GM12864 (cell line): ENCODE measurements at regions not wholly inside any gene's neighbourhood (a gene's known extent, or its start where the extent isn't known, plus 50 kb on each side); places are given as distances from the start of the nearest gene placed in this dataset.

Source experiments
- DNase-seq: peaks from one replicate; pipeline ENCODE4 v3.0.0-alpha.2; 2011; ENCODE audit warnings: low read depth
- H3K4me3 ChIP-seq: 2 replicates; pipeline ENCODE4 v1.5.1; 2011; ENCODE audit warnings: mild to moderate bottlenecking, low read depth, low read length, control low read depth
- CTCF ChIP-seq: IDR thresholded peaks from 2 replicates; pipeline ENCODE4 v1.5.1; 2011; ENCODE audit warnings: low read depth, mild to moderate bottlenecking, moderate library complexity, low read length, control low read depth, inconsistent platforms; ENCODE audit errors: missing control alignments

GRCh38 chr16:86913886-86914285 is 335.5 kb downstream of the FOXL1 start:
- no peak for TF ChIP-seq CTCF

GRCh38 chr16:86914876-86915717 is 336.7 kb downstream of the FOXL1 start:
- no peak for TF ChIP-seq CTCF
- no peak for DNase-seq

More at GRCh38 chr16:86913886-86914285, 335.5 kb downstream of the FOXL1 start:
- no peak overlapping the region for H3K4me3 ChIP-seq
- DNase-seq, result no peak

GRCh38 chr16:86917471-86918365 is 339.4 kb downstream of the FOXL1 start:
- TF ChIP-seq CTCF, result no peak
- DNase-seq, result no peak
- no peak overlapping the region for H3K4me3 ChIP-seq

More at GRCh38 chr16:86914876-86915717, 336.7 kb downstream of the FOXL1 start:
- H3K4me3 ChIP-seq, result no peak overlapping the region

- TF ChIP-seq CTCF, result no peak
- no peak for DNase-seq
- no peak overlapping the region for H3K4me3 ChIP-seq
These were observed 340.3 kb downstream of the FOXL1 start for GRCh38 chr16:86918637-86919036.

GRCh38 chr16:86919078-86919477 is 340.7 kb downstream of the FOXL1 start:
- no peak overlapping the region for H3K4me3 ChIP-seq
- DNase-seq, result no peak
- no peak for TF ChIP-seq CTCF

- no peak for DNase-seq
- no peak for TF ChIP-seq CTCF
- H3K4me3 ChIP-seq, result no peak overlapping the region
These were observed 341.4 kb downstream of the FOXL1 start for GRCh38 chr16:86919578-86920305.
